SKM-1 treated with dmso at 0.1 percent for 144 hours (cell line): ENCODE measurements at regions not wholly inside any gene's neighbourhood (a gene's known extent, or its start where the extent isn't known, plus 50 kb on each side); places are given as distances from the start of the nearest gene placed in this dataset.
"Not testable (repeated sequence)": the region's sequence is repeated elsewhere in the genome, so short reads cannot be mapped to it uniquely, and the experiment has no call there.

ENCODE experiments used
- DNase-seq: peaks from one replicate; lab custom pipeline; 2025; ENCODE audit not compliant: unreplicated experiment; lab: John Stamatoyannopoulos, UW

GRCh38 chrX:69065451-69065850 lies 99.8 kb downstream of the PJA1 start:
- DNase-seq: no peak

- no peak for DNase-seq
Observed at GRCh38 chrX:69063486-69063885, 101.8 kb downstream of the PJA1 start.

- DNase-seq: no peak
Observed at GRCh38 chrX:69062493-69062892, 102.8 kb downstream of the PJA1 start.

GRCh38 chrX:69060631-69061408 lies 104.4 kb downstream of the PJA1 start:
- DNase-seq: no peak

- DNase-seq: no peak
Observed at GRCh38 chrX:69055193-69055592, 110.1 kb downstream of the PJA1 start.

GRCh38 chrX:69054497-69054896 lies 110.8 kb downstream of the PJA1 start:
- not testable (repeated sequence) for DNase-seq

GRCh38 chrX:69051901-69052300 lies 113.4 kb downstream of the PJA1 start:
- no peak for DNase-seq

GRCh38 chrX:69050051-69050765 lies 115.0 kb downstream of the PJA1 start:
- DNase-seq: no peak

- no peak for DNase-seq
Observed at GRCh38 chrX:69046996-69047490, 118.2 kb downstream of the PJA1 start.

- DNase-seq: no peak
Observed at GRCh38 chrX:69045616-69046345, 119.5 kb downstream of the PJA1 start.

- DNase-seq: no peak
Observed at GRCh38 chrX:69038816-69039215, 126.4 kb downstream of the PJA1 start.

- no peak for DNase-seq
Observed at GRCh38 chrX:69038188-69038587, 127.1 kb downstream of the PJA1 start.

GRCh38 chrX:69037786-69038185 lies 127.5 kb downstream of the PJA1 start:
- DNase-seq: no peak

GRCh38 chrX:69036674-69037573 lies 128.3 kb downstream of the PJA1 start:
- DNase-seq: no peak

- DNase-seq: no peak
Observed at GRCh38 chrX:69034451-69034850, 130.8 kb downstream of the PJA1 start.

- no peak for DNase-seq
Observed at GRCh38 chrX:69033936-69034335, 131.3 kb downstream of the PJA1 start.

GRCh38 chrX:69032601-69033000 lies 132.7 kb downstream of the PJA1 start:
- no peak for DNase-seq

- DNase-seq: no peak
Observed at GRCh38 chrX:69031971-69032391, 133.3 kb downstream of the PJA1 start.

GRCh38 chrX:69031181-69031580 lies 134.1 kb downstream of the PJA1 start:
- no peak for DNase-seq

GRCh38 chrX:69029771-69030170 lies 135.5 kb downstream of the PJA1 start:
- DNase-seq: no peak

- no peak for DNase-seq
Observed at GRCh38 chrX:69028761-69029120, 136.5 kb downstream of the PJA1 start.
